IMR-90 (cell line): ENCODE measurements at regions not wholly inside any gene's neighbourhood (a gene's known extent, or its start where the extent isn't known, plus 50 kb on each side); places are given as distances from the start of the nearest gene placed in this dataset.

Experiments used
- ATAC-seq: fragments of 200-7000 bp; cut with Tn5 transposase; 2 replicates; pipeline ENCODE4 v1.9.1; 2020; ENCODE audit warnings: low read depth, mild to moderate bottlenecking, moderate library complexity
- BruUV-seq: library from RNA; stranded (reverse); fragments of 400-500 nt; replicated peaks from 2 replicates; lab custom pipeline; 2021; lab: Mats Ljungman, UMichigan
- CTCF ChIA-PET: fragments of 300-600 bp; formaldehyde crosslinking; extraction: SDS; loops from one replicate; lab custom pipeline; 2021; ENCODE audit warnings: antibody characterized with exemption; lab: Yijun Ruan, JAX
- POLR2A ChIA-PET: fragments of 300-600 bp; sonication (Branson Sonifier 250); formaldehyde crosslinking; loops from one replicate; lab custom pipeline; 2022; ENCODE audit warnings: antibody characterized with exemption; ENCODE audit not compliant: unreplicated experiment; lab: Charles Lee
- DNase-seq: peaks from one replicate; pipeline ENCODE4 v3.0.0; 2013
- H2AFZ ChIP-seq: replicated peaks from 2 replicates; pipeline ENCODE3; 2013; ENCODE audit warnings: low read length, mild to moderate bottlenecking; ENCODE audit not compliant: poor library complexity
- H2AK5ac ChIP-seq: 2 replicates; pipeline ENCODE4 v1.6.1; 2013; ENCODE audit warnings: low read depth, low read length, inconsistent platforms
- H2AK9ac ChIP-seq: replicated peaks from 2 replicates; pipeline ENCODE3; 2013; ENCODE audit warnings: mild to moderate bottlenecking, low read depth, low read length, moderate library complexity; ENCODE audit not compliant: poor library complexity
- H2BK120ac ChIP-seq: 2 replicates; pipeline ENCODE4 v1.6.1; 2013; ENCODE audit warnings: low read depth, low read length, inconsistent platforms
- H2BK15ac ChIP-seq: 3 replicates; pipeline ENCODE4 v1.6.1; 2013; ENCODE audit warnings: low read depth, low read length, inconsistent platforms
- H2BK20ac ChIP-seq: 2 replicates; pipeline ENCODE4 v1.6.1; 2013; ENCODE audit warnings: low read depth, mild to moderate bottlenecking, inconsistent platforms, low read length, moderate library complexity
- H2BK5ac ChIP-seq: 2 replicates; pipeline ENCODE4 v1.6.1; 2013; ENCODE audit warnings: mild to moderate bottlenecking, low read depth, low read length, inconsistent platforms; ENCODE audit not compliant: poor library complexity, severe bottlenecking
- H3K14ac ChIP-seq: replicated peaks from 2 replicates; pipeline ENCODE4 v1.6.1; 2013; ENCODE audit warnings: low read depth, low read length, inconsistent platforms
- H3K18ac ChIP-seq: 2 replicates; pipeline ENCODE4 v1.6.1; 2013; ENCODE audit warnings: low read depth, low read length, control low read depth
- H3K23ac ChIP-seq: 2 replicates; pipeline ENCODE4 v1.6.1; 2013; ENCODE audit warnings: low read depth, low read length, inconsistent platforms
- H3K27ac ChIP-seq: 2 replicates; pipeline ENCODE4 v1.5.1; 2013; ENCODE audit warnings: mild to moderate bottlenecking, control low read depth, low read length; ENCODE audit not compliant: insufficient read depth
- H3K27me3 ChIP-seq: 2 replicates; pipeline ENCODE4 v1.6.1; 2013; ENCODE audit warnings: low read length; ENCODE audit not compliant: control insufficient read depth, insufficient read depth
- H3K36me3 ChIP-seq: 2 replicates; pipeline ENCODE4 v1.6.1; 2013; ENCODE audit warnings: low read length, mixed read lengths; ENCODE audit not compliant: control insufficient read depth, insufficient read depth
- H3K4ac ChIP-seq: 2 replicates; pipeline ENCODE4 v1.6.1; 2013; ENCODE audit warnings: low read depth, low read length, inconsistent platforms
- H3K4me1 ChIP-seq: 2 replicates; pipeline ENCODE4 v1.6.1; 2013; ENCODE audit warnings: low read length, mixed read lengths; ENCODE audit not compliant: control insufficient read depth, insufficient read depth
- H3K4me2 ChIP-seq: 2 replicates; pipeline ENCODE4 v1.6.1; 2013; ENCODE audit warnings: low read depth, mild to moderate bottlenecking, control low read depth, low read length, moderate library complexity
- H3K4me3 ChIP-seq: 2 replicates; pipeline ENCODE4 v1.5.1; 2013; ENCODE audit warnings: low read depth, mild to moderate bottlenecking, control low read depth, low read length, moderate library complexity; ENCODE audit not compliant: insufficient read depth
- H3K56ac ChIP-seq: 2 replicates; pipeline ENCODE4 v1.6.1; 2013; ENCODE audit warnings: low read length, inconsistent platforms; ENCODE audit not compliant: insufficient read depth; ENCODE audit errors: extremely low read depth
- H3K79me1 ChIP-seq, 2 experiments: 2 replicates each; pipeline ENCODE4 v1.6.1; 2013; ENCODE audit warnings: low read length in 2 of 2, inconsistent platforms in 1 of 2, low read depth in 1 of 2
- H3K9ac ChIP-seq: 2 replicates; pipeline ENCODE4 v1.6.1; 2013; ENCODE audit warnings: low read depth, low read length, control low read depth
- H3K9me1 ChIP-seq: 2 replicates; pipeline ENCODE4 v1.6.1; 2013; ENCODE audit warnings: low read length, inconsistent platforms; ENCODE audit not compliant: insufficient read depth
- H3K9me3 ChIP-seq: 2 replicates; pipeline ENCODE4 v1.6.1; 2013; ENCODE audit warnings: low read length; ENCODE audit not compliant: control insufficient read depth, insufficient read depth
- H4K20me1 ChIP-seq: 2 replicates; pipeline ENCODE4 v1.6.1; 2013; ENCODE audit warnings: low read length, inconsistent platforms; ENCODE audit not compliant: insufficient read depth
- H4K5ac ChIP-seq: 2 replicates; pipeline ENCODE4 v1.6.1; 2013; ENCODE audit warnings: mild to moderate bottlenecking, low read depth, low read length, control low read depth
- H4K8ac ChIP-seq, 2 experiments: 2 replicates each; pipeline ENCODE4 v1.6.1; 2013; ENCODE audit warnings: low read depth in 2 of 2, low read length in 2 of 2, control low read depth in 1 of 2, inconsistent platforms in 1 of 2
- H4K91ac ChIP-seq: 2 replicates; pipeline ENCODE4 v1.6.1; 2013; ENCODE audit warnings: low read depth, low read length, inconsistent platforms; ENCODE audit not compliant: insufficient read depth
- CEBPB ChIP-seq: IDR thresholded peaks from 2 replicates; pipeline ENCODE4 v1.6.1; 2012; ENCODE audit warnings: low read depth, low read length, improper control_type of control experiment
- MAFK ChIP-seq: IDR thresholded peaks from 2 replicates; pipeline ENCODE4 v1.6.1; 2012; ENCODE audit warnings: low read depth, low read length, improper control_type of control experiment
- WGBS, 2 experiments: methylation state at CpG; one replicate each; pipeline versions ENCODE4 v1.1.5 to v1.1.7; 2013; ENCODE audit warnings: missing lambda C conversion rate in 2 of 2; ENCODE audit not compliant: insufficient read length in 1 of 2; ENCODE audit errors: extremely low coverage in 2 of 2; 5-methylcytosine and 5-hydroxymethylcytosine counted together
- dilution Hi-C: fragments of 300-500 bp; cut with HindIII; formaldehyde crosslinking; loops from one replicate; pipeline ENCODE4 v1.14.3; 2018; ENCODE audit warnings: low sequenced_read_pairs; ENCODE audit not compliant: unreplicated experiment
- in situ Hi-C: fragments of 300-500 bp; cut with MboI; formaldehyde crosslinking; loops from 3 replicates; pipeline ENCODE4 v1.14.3; 2019; ENCODE audit warnings: low sequenced_read_pairs, inconsistent platforms, mixed read lengths
- intact Hi-C: fragments of 100-400 bp; cut with micrococcal nuclease; formaldehyde crosslinking; loops from 2 replicates; pipeline ENCODE4 v1.10.0; 2022
- TF ChIP-seq, protein P1 (sequence below): conservative IDR thresholded peaks from 2 replicates; pipeline ENCODE4 v1.5.1; 2012; ENCODE audit warnings: mild to moderate bottlenecking, low read depth, low read length, improper control_type of control experiment

DNA sequence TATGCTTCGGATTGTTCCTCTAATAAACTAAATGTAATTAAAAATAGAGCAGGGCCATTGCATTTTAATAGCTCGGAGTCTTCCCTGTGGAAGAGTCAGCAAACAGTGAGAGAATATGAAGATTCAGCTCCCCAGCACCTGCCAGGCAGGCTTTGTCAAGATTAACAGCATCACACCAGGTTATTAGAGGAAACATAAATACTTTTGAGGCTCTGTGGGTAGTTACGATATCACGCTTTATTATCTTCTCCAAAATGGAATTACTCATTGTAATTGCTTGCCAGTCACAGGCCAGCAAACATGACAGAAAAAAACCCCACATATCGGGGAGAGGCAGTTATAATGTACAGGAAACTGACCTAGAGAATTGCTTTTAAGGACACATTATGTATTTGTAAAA, 303.9 kb downstream of the CPS1 start:
- DNase-seq (no peak), ATAC-seq (no peak)
- in situ Hi-C loops, result no loop called here
- no peak overlapping the region for H4K91ac ChIP-seq
- H2AFZ ChIP-seq, result no peak overlapping the region
- H2AK5ac ChIP-seq, result no peak overlapping the region
- no peak overlapping the region for H2AK9ac ChIP-seq
- ChIA-PET CTCF (no interaction called here), POLR2A (no interaction called here)
- H4K8ac ChIP-seq, result no peak overlapping the region
- dilution Hi-C loops, result no loop called here
- no peak overlapping the region for H2BK120ac ChIP-seq
- no peaks in the 10 kb centered on the region for H3K79me1 ChIP-seq
- no peaks in the 10 kb centered on the region for H4K20me1 ChIP-seq
- no peak overlapping the region for H3K4ac ChIP-seq
- intact Hi-C loops, result no loop called here
- H3K56ac ChIP-seq, result no peak overlapping the region
- H3K4me1 ChIP-seq, result no peaks in the 10 kb centered on the region
- no peaks in the 10 kb centered on the region for H3K36me3 ChIP-seq
- no peak overlapping the region for H2BK5ac ChIP-seq
- H3K27me3 ChIP-seq, result no peaks in the 10 kb centered on the region
- H3K9me1 ChIP-seq, result no peaks in the 10 kb centered on the region
- no peak overlapping the region for H3K9ac ChIP-seq
- TF ChIP-seq, protein P1, sequence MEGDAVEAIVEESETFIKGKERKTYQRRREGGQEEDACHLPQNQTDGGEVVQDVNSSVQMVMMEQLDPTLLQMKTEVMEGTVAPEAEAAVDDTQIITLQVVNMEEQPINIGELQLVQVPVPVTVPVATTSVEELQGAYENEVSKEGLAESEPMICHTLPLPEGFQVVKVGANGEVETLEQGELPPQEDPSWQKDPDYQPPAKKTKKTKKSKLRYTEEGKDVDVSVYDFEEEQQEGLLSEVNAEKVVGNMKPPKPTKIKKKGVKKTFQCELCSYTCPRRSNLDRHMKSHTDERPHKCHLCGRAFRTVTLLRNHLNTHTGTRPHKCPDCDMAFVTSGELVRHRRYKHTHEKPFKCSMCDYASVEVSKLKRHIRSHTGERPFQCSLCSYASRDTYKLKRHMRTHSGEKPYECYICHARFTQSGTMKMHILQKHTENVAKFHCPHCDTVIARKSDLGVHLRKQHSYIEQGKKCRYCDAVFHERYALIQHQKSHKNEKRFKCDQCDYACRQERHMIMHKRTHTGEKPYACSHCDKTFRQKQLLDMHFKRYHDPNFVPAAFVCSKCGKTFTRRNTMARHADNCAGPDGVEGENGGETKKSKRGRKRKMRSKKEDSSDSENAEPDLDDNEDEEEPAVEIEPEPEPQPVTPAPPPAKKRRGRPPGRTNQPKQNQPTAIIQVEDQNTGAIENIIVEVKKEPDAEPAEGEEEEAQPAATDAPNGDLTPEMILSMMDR, result no peak
- no peak for TF ChIP-seq MAFK
- TF ChIP-seq CEBPB, result no peak
- no peak overlapping the region for H3K27ac ChIP-seq
- no peak overlapping the region for H2BK20ac ChIP-seq
- H3K23ac ChIP-seq, result no peak overlapping the region
- H3K18ac ChIP-seq, result no peak overlapping the region
- no TSS peak for BruUV-seq
- no peak overlapping the region for H4K5ac ChIP-seq
- 0 out of 2 replicates have a peak, but pooled peaks cover 2% of the 10 kb centered on the region for H3K9me3 ChIP-seq
- no peak overlapping the region for H3K4me2 ChIP-seq
- no peak overlapping the region for H2BK15ac ChIP-seq
- H3K4me3 ChIP-seq, result no peak overlapping the region
- no peak overlapping the region for H3K14ac ChIP-seq
- no CpG with 5 or more reads among the region's 5 CpGs for WGBS, 2 experiments
